Brain microvascular endothelial cell (primary cell): ENCODE measurements at regions not wholly inside any gene's neighbourhood (a gene's known extent, or its start where the extent isn't known, plus 50 kb on each side); places are given as distances from the start of the nearest gene placed in this dataset.

ENCODE experiments used
- DNase-seq: peaks from one replicate; pipeline ENCODE4 v3.0.0-alpha.2; 2020
- H3K27ac ChIP-seq: fragments of 250-450 bp; sonication (Bioruptor Pico); 2 replicates; pipeline ENCODE4 v1.5.1; 2020; ENCODE audit warnings: mild to moderate bottlenecking, moderate library complexity
- H3K27me3 ChIP-seq: fragments of 250-450 bp; sonication (Bioruptor Pico); replicated peaks from 2 replicates; pipeline ENCODE4 v1.5.1; 2020; ENCODE audit warnings: mild to moderate bottlenecking
- H3K36me3 ChIP-seq: fragments of 250-450 bp; sonication (Bioruptor Pico); replicated peaks from 2 replicates; pipeline ENCODE4 v1.5.1; 2020; ENCODE audit warnings: mild to moderate bottlenecking
- H3K4me3 ChIP-seq: 2 replicates; pipeline ENCODE4 v1.5.1; 2011; ENCODE audit warnings: low read depth, mild to moderate bottlenecking, control low read depth, low read length, moderate library complexity
- CTCF ChIP-seq: IDR thresholded peaks from 2 replicates; pipeline ENCODE4 v1.5.1; 2011; ENCODE audit warnings: low read depth, mild to moderate bottlenecking, moderate library complexity, low read length, control low read depth, inconsistent platforms; ENCODE audit errors: missing control alignments
- in situ Hi-C: cut with HindIII; loops from 2 replicates; pipeline ENCODE4 v1.10.0; 2017; ENCODE audit warnings: low sequenced_read_pairs, low pct_ligation_motif_present

GRCh38 chr3:148095962-148096361 lies 601.7 kb upstream of the AGTR1 start:
- in situ Hi-C loops, result loop anchor here (25.0 kb wide), 1 partner anchor 684 kb away; the partner anchor contains the start of genes ZIC1 and ZIC4
- no peak for DNase-seq
- no peak overlapping the region for H3K27ac ChIP-seq
- no peak for TF ChIP-seq CTCF
- H3K36me3 ChIP-seq, result no peaks in the 10 kb centered on the region
- no peaks in the 10 kb centered on the region for H3K27me3 ChIP-seq
- no peak overlapping the region for H3K4me3 ChIP-seq

GRCh38 chr3:148100476-148100875 lies 597.2 kb upstream of the AGTR1 start:
- no peak overlapping the region for H3K27ac ChIP-seq
- H3K36me3 ChIP-seq, result no peaks in the 10 kb centered on the region
- in situ Hi-C loops, result no loop called here
- no peak for DNase-seq
- no peaks in the 10 kb centered on the region for H3K27me3 ChIP-seq
- H3K4me3 ChIP-seq, result no peak overlapping the region
- TF ChIP-seq CTCF, result no peak

- no peak for TF ChIP-seq CTCF
- no peak overlapping the region for H3K27ac ChIP-seq
- H3K27me3 ChIP-seq, result no peaks in the 10 kb centered on the region
- no peak overlapping the region for H3K4me3 ChIP-seq
- H3K36me3 ChIP-seq, result no peaks in the 10 kb centered on the region
- in situ Hi-C loops, result no loop called here
- peak; percentile 63 for DNase-seq
Measured at GRCh38 chr3:148101061-148101460, 596.6 kb upstream of the AGTR1 start.

- in situ Hi-C loops, result no loop called here
- no peak for TF ChIP-seq CTCF
- Histone ChIP-seq H3K27me3 (no peaks in the 10 kb centered on the region), H3K4me3 (no peak overlapping the region), H3K27ac (no peak overlapping the region), H3K36me3 (no peaks in the 10 kb centered on the region)
- no peak for DNase-seq
Measured at GRCh38 chr3:148102156-148102555, 595.5 kb upstream of the AGTR1 start.

- no peaks in the 10 kb centered on the region for H3K36me3 ChIP-seq
- in situ Hi-C loops, result no loop called here
- no peak for DNase-seq
- H3K27ac ChIP-seq, result no peak overlapping the region
- H3K27me3 ChIP-seq, result no peaks in the 10 kb centered on the region
- no peak overlapping the region for H3K4me3 ChIP-seq
- TF ChIP-seq CTCF, result no peak
Measured at GRCh38 chr3:148106062-148106461, 591.6 kb upstream of the AGTR1 start.

- H3K27ac ChIP-seq, result no peak overlapping the region
- TF ChIP-seq CTCF, result no peak
- in situ Hi-C loops, result no loop called here
- DNase-seq, result no peak
- H3K27me3 ChIP-seq, result no peaks in the 10 kb centered on the region
- H3K36me3 ChIP-seq, result no peaks in the 10 kb centered on the region
- H3K4me3 ChIP-seq, result no peak overlapping the region
Measured at GRCh38 chr3:148126956-148127355, 570.7 kb upstream of the AGTR1 start.
